HG02759 (cell line): ENCODE measurements at regions not wholly inside any gene's neighbourhood (a gene's known extent, or its start where the extent isn't known, plus 50 kb on each side); places are given as distances from the start of the nearest gene placed in this dataset.

ENCODE experiments used
- ATAC-seq: cut with Tn5 transposase; IDR thresholded peaks from one replicate; pipeline ENCODE4 v1.9.1; 2021; ENCODE audit warnings: mild to moderate bottlenecking, moderate library complexity; ENCODE audit not compliant: unreplicated experiment

- no peak for ATAC-seq
Observed at GRCh38 chr2:128368437-128369107, 49.9 kb upstream of the HS6ST1 start.

- no peak for ATAC-seq
Observed at GRCh38 chr2:128369108-128369555, 50.5 kb upstream of the HS6ST1 start.

- ATAC-seq: no peak
Observed at GRCh38 chr2:128369602-128370467, 51.2 kb upstream of the HS6ST1 start.

- no peak for ATAC-seq
Observed at GRCh38 chr2:128370468-128371247, 52.0 kb upstream of the HS6ST1 start.

- no peak for ATAC-seq
Observed at GRCh38 chr2:128371248-128371630, 52.6 kb upstream of the HS6ST1 start.

- no peak for ATAC-seq
Observed at GRCh38 chr2:128371648-128372345, 53.1 kb upstream of the HS6ST1 start.

- ATAC-seq: no peak
Observed at GRCh38 chr2:128372621-128373341, 54.1 kb upstream of the HS6ST1 start.

- ATAC-seq: no peak
Observed at GRCh38 chr2:128373451-128374000, 54.9 kb upstream of the HS6ST1 start.

GRCh38 chr2:128374001-128374710, 55.5 kb upstream of the HS6ST1 start:
- no peak for ATAC-seq

- ATAC-seq: no peak
Observed at GRCh38 chr2:128374711-128375413, 56.2 kb upstream of the HS6ST1 start.

- no peak for ATAC-seq
Observed at GRCh38 chr2:128375454-128375853, 56.8 kb upstream of the HS6ST1 start.

- ATAC-seq: no peak
Observed at GRCh38 chr2:128376241-128377041, 57.8 kb upstream of the HS6ST1 start.

GRCh38 chr2:128377071-128377910, 58.6 kb upstream of the HS6ST1 start:
- no peak for ATAC-seq

- no peak for ATAC-seq
Observed at GRCh38 chr2:128378231-128379020, 59.8 kb upstream of the HS6ST1 start.

- ATAC-seq: no peak
Observed at GRCh38 chr2:128379021-128380015, 60.6 kb upstream of the HS6ST1 start.
